Lower leg skin (tissue), 4 donors: ENCODE measurements at regions not wholly inside any gene's neighbourhood (a gene's known extent, or its start where the extent isn't known, plus 50 kb on each side); places are given as distances from the start of the nearest gene placed in this dataset.

Experiments
- DNase-seq, 2 donors: peaks; one replicate each; pipeline ENCODE4 v3.0.0-alpha.2; 2019; ENCODE audit warnings: low spot score in 2 of 2
- H3K4me3 ChIP-seq: fragments of 200-600 bp; sonication (generic); 2 replicates; pipeline ENCODE4 v1.5.1; 2017; ENCODE audit warnings: mild to moderate bottlenecking, low read depth; ENCODE audit not compliant: poor library complexity, severe bottlenecking
- POLR2A ChIP-seq, 2 donors: fragments of 450-650 bp; IDR thresholded peaks; one replicate each; pipeline ENCODE4 v1.6.1; 2016 to 2017; ENCODE audit warnings: antibody characterized with exemption in 2 of 2, mild to moderate bottlenecking in 1 of 2, moderate library complexity in 1 of 2
- WGBS, 2 donors: methylation state at CpG; one replicate each; pipeline ENCODE4 v1.1.5; 2018; 5-methylcytosine and 5-hydroxymethylcytosine counted together
- intact Hi-C: fragments of 100-400 bp; cut with DNase I; formaldehyde crosslinking; loops from one replicate; pipeline ENCODE4 v1.15.0; 2023; ENCODE audit warnings: low total_unique reads
- TF ChIP-seq, protein P1 (sequence below), 3 donors: fragments of 450-650 bp; IDR thresholded peaks; one replicate each; pipeline ENCODE4 v1.5.1; 2016; ENCODE audit warnings: antibody characterized with exemption in 3 of 3, mild to moderate bottlenecking in 3 of 3, moderate library complexity in 2 of 3

DNA sequence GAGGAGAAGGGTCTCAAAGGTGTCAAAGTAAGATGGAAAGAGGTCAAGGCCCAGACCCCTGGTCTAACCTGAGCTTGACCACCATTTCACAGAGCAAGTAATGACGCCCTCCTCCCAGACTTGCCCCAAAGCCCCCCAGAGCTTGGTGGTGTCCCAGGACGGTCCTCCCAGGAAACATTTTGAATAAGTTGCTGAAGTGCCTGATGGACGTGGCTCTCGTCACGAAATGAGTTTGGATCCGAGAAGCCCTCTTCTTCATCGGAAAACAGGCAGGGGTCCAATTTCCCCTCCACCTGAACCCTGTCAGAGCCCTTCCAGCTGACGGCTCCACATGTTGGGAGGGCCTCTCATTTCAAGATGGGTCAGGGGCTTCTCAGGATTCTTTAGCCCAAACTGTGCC lies 54.5 kb upstream of the TPM4 start:
- DNase-seq, result no peak
- WGBS, 2 donors, result 86 to 88% methylated on average over 8 of the region's 8 CpGs
- TF ChIP-seq POLR2A (IDR thresholded peaks at IDR 0.05), result no peak
- TF ChIP-seq, protein P1, sequence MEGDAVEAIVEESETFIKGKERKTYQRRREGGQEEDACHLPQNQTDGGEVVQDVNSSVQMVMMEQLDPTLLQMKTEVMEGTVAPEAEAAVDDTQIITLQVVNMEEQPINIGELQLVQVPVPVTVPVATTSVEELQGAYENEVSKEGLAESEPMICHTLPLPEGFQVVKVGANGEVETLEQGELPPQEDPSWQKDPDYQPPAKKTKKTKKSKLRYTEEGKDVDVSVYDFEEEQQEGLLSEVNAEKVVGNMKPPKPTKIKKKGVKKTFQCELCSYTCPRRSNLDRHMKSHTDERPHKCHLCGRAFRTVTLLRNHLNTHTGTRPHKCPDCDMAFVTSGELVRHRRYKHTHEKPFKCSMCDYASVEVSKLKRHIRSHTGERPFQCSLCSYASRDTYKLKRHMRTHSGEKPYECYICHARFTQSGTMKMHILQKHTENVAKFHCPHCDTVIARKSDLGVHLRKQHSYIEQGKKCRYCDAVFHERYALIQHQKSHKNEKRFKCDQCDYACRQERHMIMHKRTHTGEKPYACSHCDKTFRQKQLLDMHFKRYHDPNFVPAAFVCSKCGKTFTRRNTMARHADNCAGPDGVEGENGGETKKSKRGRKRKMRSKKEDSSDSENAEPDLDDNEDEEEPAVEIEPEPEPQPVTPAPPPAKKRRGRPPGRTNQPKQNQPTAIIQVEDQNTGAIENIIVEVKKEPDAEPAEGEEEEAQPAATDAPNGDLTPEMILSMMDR (IDR thresholded peaks at IDR 0.05), result no peak
- intact Hi-C loops, result no loop called here
- H3K4me3 ChIP-seq, result no peak overlapping the region

DNA sequence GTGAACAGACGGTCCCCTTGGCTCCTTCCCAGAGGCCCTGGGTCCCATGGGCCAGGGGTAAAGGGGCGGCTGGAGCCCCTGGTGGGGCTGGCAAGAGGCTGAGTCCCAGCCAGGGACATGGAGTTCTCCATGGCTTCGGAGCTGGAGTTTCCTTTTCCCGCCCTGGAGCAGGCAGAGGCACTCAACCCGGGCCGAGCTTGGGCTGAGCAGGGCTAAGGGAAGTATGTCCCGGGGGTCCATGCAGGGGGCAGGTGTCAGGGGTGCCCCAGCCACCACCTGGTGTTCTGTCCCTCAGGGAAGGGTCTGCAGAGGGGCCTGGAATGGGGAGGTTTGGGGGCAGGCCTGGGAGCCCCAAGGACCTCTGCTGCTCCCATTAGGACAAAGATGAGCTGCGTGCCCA lies 54.0 kb upstream of the TPM4 start:
- no peak overlapping the region for H3K4me3 ChIP-seq
- no peak for TF ChIP-seq POLR2A (IDR thresholded peaks at IDR 0.05)
- TF ChIP-seq, protein P1 (IDR thresholded peaks at IDR 0.05), result no peak
- DNase-seq, result no peak
- 53 to 57% methylated on average over 8 of the region's 8 CpGs for WGBS, 2 donors
- intact Hi-C loops, result no loop called here

DNA sequence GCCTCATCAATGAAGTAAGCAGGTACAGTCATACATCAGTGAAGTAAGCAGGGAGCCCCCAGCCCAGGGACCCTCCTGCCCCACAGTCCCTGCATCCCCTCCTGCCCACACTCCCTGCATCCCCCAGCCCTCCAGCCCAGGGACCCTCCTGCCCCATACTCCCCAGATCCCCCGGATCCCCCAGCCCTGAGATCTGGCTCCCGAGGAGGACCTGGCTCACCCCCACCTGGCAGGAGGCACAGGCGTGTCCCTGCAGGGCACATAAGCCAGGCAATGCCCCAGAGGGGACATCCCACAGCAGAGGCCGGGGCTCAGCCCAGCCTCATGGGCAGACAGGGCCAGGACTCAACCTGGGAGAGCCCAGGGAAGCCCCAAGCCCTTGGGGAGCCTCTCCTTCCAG lies 53.6 kb upstream of the TPM4 start:
- 38 to 53% methylated on average over 4 of the region's 4 CpGs for WGBS, 2 donors
- H3K4me3 ChIP-seq, result no peak overlapping the region
- no peak for DNase-seq
- TF ChIP-seq, protein P1 (IDR thresholded peaks at IDR 0.05), result no peak
- no peak for TF ChIP-seq POLR2A (IDR thresholded peaks at IDR 0.05)
- intact Hi-C loops, result no loop called here

DNA sequence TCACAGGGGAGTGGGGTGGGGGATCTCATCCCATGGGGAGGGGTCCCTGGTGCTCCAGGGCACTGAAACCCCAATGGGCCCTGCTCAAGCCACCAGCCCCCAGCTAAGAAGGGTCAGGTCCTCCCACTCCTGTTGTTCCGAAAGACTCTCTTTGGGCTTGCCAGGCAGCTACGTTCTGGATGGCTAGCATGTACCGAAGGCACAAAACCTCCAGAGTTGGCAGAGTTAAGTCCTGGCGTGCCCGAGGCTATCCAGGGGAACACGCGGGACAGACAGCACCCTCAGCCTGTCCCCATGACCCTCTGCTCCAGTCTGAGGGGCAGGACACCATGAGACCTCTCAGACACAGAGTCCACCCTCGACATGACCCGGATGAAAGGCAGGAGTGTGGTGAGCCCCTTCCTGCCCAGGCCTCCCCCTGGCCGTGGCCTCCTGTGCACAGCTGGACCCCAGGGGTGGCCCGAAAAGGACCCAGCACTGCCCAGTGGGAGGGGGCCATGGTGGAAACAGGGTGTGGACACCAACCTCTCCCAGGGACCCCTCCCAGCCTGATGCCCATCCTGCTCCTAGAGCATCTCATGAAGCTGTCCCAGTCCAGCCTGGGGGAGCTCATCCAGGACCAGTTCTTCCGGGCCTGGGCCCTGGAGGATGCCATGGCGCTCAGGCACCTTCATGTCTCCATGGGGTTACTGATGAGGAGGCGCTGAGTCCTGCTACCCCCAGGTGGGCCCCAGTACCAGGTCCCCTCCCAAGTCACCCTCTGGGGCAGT lies 53.0 kb upstream of the TPM4 start:
- 47 to 52% methylated on average over 9 to 14 of the region's 14 CpGs for WGBS, 2 donors
- TF ChIP-seq, protein P1 (IDR thresholded peaks at IDR 0.05), result no peak
- TF ChIP-seq POLR2A (IDR thresholded peaks at IDR 0.05), result no peak
- intact Hi-C loops, result no loop called here
- peak in 1 of 2 donors; percentile 76 for DNase-seq
- H3K4me3 ChIP-seq, result no peak overlapping the region

DNA sequence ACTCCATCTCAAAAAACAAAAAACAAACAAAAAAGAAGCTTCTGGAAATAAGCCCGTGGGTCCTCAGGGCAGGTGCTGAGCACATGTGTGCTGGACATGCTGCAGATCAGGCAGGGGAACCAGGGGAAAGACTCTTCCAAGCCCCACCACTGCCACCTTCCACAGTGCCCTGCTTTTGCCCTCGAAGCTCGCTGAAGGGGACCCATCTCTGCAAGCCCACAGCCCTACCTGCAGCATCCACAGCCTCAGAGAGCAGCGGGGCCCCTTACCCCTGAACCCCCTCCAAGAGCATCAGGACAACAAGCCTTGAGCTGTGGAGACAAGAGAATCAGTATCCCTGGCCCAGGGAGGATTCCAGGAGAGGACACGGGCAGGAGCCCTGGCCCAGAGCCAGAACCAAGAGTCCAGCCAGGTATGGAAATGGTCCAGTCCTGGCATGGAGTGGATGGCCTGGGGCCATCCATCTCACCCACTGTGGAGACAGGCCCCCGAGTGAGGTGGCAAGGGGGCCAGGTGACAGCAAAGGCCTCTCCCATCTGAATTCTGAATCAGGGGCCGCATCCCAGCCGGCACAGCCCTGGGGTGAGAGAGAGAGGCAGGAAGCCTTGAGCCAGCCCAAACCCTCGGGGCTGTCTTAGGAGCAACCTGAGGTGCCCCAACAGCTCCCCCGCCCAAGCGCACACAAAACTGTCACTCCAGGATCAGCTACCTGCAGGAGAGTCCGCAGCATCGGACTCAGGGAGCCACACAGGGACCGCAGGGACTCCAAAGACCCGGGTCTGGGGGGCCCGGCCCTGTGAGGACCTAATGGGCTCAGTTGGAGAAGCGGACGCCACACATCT lies 51.8 kb upstream of the TPM4 start:
- TF ChIP-seq, protein P1 (IDR thresholded peaks at IDR 0.05), result no peak
- no peak for TF ChIP-seq POLR2A (IDR thresholded peaks at IDR 0.05)
- WGBS, 2 donors, result 83 to 87% methylated on average over 16 to 18 of the region's 18 CpGs
- DNase-seq, result no peak
- no peak overlapping the region for H3K4me3 ChIP-seq
- intact Hi-C loops, result no loop called here
